AG04449 (cell line): ENCODE measurements at regions not wholly inside any gene's neighbourhood (a gene's known extent, or its start where the extent isn't known, plus 50 kb on each side); places are given as distances from the start of the nearest gene placed in this dataset.

ENCODE experiments used
- CTCF ChIA-PET: fragments of 350-600 bp; formaldehyde crosslinking; extraction: SDS; loops from one replicate; lab custom pipeline; 2021; ENCODE audit warnings: antibody characterized with exemption; lab: Yijun Ruan, JAX
- POLR2A ChIA-PET: fragments of 400-600, 350-600 bp; formaldehyde crosslinking; extraction: SDS; loops from one replicate; lab custom pipeline; 2020; ENCODE audit warnings: antibody characterized with exemption, inconsistent platforms; lab: Yijun Ruan, JAX
- DNase-seq: peaks from one replicate; pipeline ENCODE4 v3.0.0-alpha.2; 2010; ENCODE audit warnings: low read depth, low spot score
- H3K4me3 ChIP-seq: 2 replicates; pipeline ENCODE4 v1.5.1; 2011; ENCODE audit warnings: low read depth, mild to moderate bottlenecking, control low read depth, low read length
- TF ChIP-seq, protein P1 (sequence below): IDR thresholded peaks from one replicate; pipeline ENCODE4 v1.5.1; 2011; ENCODE audit warnings: mild to moderate bottlenecking, moderate library complexity, low read length, control low read depth, inconsistent platforms; ENCODE audit not compliant: insufficient read depth; ENCODE audit errors: missing control alignments

GRCh38 chr16:63037761-63038396, 1001.6 kb upstream of the CDH8 start:
- no peak for DNase-seq
- TF ChIP-seq, protein P1, sequence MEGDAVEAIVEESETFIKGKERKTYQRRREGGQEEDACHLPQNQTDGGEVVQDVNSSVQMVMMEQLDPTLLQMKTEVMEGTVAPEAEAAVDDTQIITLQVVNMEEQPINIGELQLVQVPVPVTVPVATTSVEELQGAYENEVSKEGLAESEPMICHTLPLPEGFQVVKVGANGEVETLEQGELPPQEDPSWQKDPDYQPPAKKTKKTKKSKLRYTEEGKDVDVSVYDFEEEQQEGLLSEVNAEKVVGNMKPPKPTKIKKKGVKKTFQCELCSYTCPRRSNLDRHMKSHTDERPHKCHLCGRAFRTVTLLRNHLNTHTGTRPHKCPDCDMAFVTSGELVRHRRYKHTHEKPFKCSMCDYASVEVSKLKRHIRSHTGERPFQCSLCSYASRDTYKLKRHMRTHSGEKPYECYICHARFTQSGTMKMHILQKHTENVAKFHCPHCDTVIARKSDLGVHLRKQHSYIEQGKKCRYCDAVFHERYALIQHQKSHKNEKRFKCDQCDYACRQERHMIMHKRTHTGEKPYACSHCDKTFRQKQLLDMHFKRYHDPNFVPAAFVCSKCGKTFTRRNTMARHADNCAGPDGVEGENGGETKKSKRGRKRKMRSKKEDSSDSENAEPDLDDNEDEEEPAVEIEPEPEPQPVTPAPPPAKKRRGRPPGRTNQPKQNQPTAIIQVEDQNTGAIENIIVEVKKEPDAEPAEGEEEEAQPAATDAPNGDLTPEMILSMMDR, result no peak
- H3K4me3 ChIP-seq, result no peak overlapping the region
- POLR2A ChIA-PET, result interaction anchor here (0.6 kb wide), 1 partner anchor 15 kb away, joined by 3 read pairs; no protein-coding TSS in a partner anchor
- CTCF ChIA-PET, result no interaction called here

DNA sequence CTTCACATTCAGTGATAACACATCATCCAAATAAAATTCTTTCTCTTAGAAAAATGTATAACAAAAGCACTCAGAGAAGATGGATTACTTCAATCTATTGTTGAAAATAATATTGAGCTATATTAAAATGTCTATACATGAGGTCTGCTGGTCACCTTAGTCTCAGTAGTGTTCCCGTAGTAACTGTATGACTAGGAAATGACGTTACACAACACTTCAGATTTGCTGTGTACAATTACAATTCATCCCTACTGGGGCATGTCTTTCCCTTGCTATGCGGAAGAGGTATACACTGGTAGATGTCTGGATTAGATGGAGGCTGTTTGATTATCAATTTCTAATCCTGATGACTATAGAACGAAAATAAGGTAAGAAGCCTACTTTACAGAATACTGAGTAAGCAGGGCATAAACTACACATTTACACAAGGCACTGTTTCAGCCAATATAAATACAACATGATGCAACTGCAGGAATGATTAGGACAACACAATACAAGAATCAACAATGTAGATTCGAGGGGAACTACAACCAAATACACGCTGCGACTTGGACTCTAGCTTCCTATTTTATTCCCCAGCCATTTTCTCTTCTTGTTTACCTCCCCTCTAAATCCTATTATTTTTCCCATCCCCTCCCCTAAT, 982.5 kb upstream of the CDH8 start:
- POLR2A ChIA-PET, result no interaction called here
- no peak overlapping the region for H3K4me3 ChIP-seq
- no peak for DNase-seq
- CTCF ChIA-PET, result no interaction called here
- TF ChIP-seq, protein P1, result no peak

- TF ChIP-seq, protein P1, result no peak
- no peak overlapping the region for H3K4me3 ChIP-seq
- CTCF ChIA-PET, result no interaction called here
- POLR2A ChIA-PET, result no interaction called here
- DNase-seq, result no peak
Measured at GRCh38 chr16:63008688-63009087, 972.5 kb upstream of the CDH8 start.

- no peak for DNase-seq
- no peak overlapping the region for H3K4me3 ChIP-seq
- POLR2A ChIA-PET, result no interaction called here
- TF ChIP-seq, protein P1, result no peak
- CTCF ChIA-PET, result no interaction called here
Measured at GRCh38 chr16:63005356-63005755, 969.1 kb upstream of the CDH8 start.

GRCh38 chr16:62989480-62989879, 953.2 kb upstream of the CDH8 start:
- CTCF ChIA-PET, result no interaction called here
- TF ChIP-seq, protein P1, result no peak
- no peak for DNase-seq
- POLR2A ChIA-PET, result no interaction called here
- H3K4me3 ChIP-seq, result no peak overlapping the region

DNA sequence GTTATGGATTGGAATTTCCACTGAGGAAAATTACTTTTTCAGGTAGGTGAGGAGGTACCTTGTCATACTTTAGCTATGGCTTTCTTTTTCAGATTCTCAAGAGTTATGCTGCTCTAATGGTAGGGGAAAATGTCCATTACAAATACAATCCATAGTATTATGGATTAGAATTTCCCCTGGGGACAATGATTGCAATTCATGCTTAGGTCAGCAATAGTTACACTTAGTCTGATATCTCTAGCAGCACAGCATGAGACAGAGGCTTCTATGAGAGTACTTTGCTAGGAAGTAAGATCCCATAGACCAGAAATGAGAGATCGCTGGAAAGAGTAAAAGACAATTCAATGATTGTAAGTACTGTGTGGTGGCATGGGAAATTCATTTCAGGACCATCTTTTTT, 949.5 kb upstream of the CDH8 start:
- H3K4me3 ChIP-seq, result no peak overlapping the region
- TF ChIP-seq, protein P1, result no peak
- CTCF ChIA-PET, result no interaction called here
- POLR2A ChIA-PET, result no interaction called here
- DNase-seq, result no peak
